Lower lobe of right lung (tissue), 2 donors: ENCODE measurements at regions not wholly inside any gene's neighbourhood (a gene's known extent, or its start where the extent isn't known, plus 50 kb on each side); places are given as distances from the start of the nearest gene placed in this dataset.
A peak's percentile ranks its signal among the peaks of the same experiment; 100 is the strongest.

ENCODE experiments used
- ATAC-seq, 2 donors: fragments of 200-7000 bp; cut with Tn5 transposase; one replicate each; pipeline ENCODE4 v1.9.1; 2020 to 2022; ENCODE audit warnings: mild to moderate bottlenecking in 2 of 2, moderate library complexity in 2 of 2
- DNase-seq: peaks from one replicate; pipeline ENCODE4 v3.0.0-alpha.2; 2020
- H3K27ac ChIP-seq: fragments of 200-600 bp; one replicate; pipeline ENCODE4 v1.8.0; 2022
- H3K27me3 ChIP-seq: fragments of 200-600 bp; one replicate; pipeline ENCODE4 v1.8.0; 2022; ENCODE audit warnings: low read depth
- H3K36me3 ChIP-seq: fragments of 200-600 bp; one replicate; pipeline ENCODE4 v1.8.0; 2022; ENCODE audit warnings: mild to moderate bottlenecking
- H3K4me1 ChIP-seq: fragments of 200-600 bp; one replicate; pipeline ENCODE4 v1.8.0; 2022
- H3K4me3 ChIP-seq: fragments of 200-600 bp; one replicate; pipeline ENCODE4 v1.8.0; 2022; ENCODE audit warnings: mild to moderate bottlenecking
- H3K9me3 ChIP-seq: fragments of 200-600 bp; one replicate; pipeline ENCODE4 v1.8.0; 2022
- intact Hi-C: fragments of 100-400 bp; cut with DNase I; formaldehyde crosslinking; loops from one replicate; pipeline ENCODE4 v1.11.0; 2022
- TF ChIP-seq, protein P1 (sequence below): fragments of 200-600 bp; IDR thresholded peaks from one replicate; pipeline ENCODE4 v1.8.0; 2022; ENCODE audit warnings: antibody characterized with exemption, mild to moderate bottlenecking
- donor health status: DM: no; HTN: yes; CAD: no; lungs with severe emphysema.

DNA sequence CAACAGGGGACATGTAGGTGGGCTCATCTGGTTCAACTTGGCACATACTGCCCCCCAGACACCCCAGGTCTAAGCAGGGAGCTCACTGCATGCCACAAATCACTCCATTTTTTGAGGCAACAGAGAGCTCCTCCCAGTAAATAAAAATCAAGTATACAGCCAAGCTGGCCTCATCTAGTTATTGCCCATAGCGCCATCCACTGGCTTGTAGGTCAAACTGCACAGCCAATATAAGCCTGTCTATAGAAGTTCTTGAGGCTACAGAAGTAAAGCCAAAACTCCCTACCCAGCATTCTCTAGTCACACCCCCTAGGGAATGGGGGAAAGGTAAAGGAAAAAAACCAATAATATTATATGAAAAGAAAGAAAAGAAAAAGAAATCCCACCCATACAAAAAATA, 453.7 kb downstream of the ZNF385D start:
- H3K27me3 ChIP-seq: no peaks in the 10 kb centered on the region
- no peak overlapping the region for H3K27ac ChIP-seq
- no peak overlapping the region for H3K4me3 ChIP-seq
- DNase-seq (no peak), ATAC-seq (no peak)
- no peaks in the 10 kb centered on the region for H3K36me3 ChIP-seq
- H3K4me1 ChIP-seq: no peaks in the 10 kb centered on the region
- intact Hi-C loops: no loop called here
- TF ChIP-seq, protein P1, sequence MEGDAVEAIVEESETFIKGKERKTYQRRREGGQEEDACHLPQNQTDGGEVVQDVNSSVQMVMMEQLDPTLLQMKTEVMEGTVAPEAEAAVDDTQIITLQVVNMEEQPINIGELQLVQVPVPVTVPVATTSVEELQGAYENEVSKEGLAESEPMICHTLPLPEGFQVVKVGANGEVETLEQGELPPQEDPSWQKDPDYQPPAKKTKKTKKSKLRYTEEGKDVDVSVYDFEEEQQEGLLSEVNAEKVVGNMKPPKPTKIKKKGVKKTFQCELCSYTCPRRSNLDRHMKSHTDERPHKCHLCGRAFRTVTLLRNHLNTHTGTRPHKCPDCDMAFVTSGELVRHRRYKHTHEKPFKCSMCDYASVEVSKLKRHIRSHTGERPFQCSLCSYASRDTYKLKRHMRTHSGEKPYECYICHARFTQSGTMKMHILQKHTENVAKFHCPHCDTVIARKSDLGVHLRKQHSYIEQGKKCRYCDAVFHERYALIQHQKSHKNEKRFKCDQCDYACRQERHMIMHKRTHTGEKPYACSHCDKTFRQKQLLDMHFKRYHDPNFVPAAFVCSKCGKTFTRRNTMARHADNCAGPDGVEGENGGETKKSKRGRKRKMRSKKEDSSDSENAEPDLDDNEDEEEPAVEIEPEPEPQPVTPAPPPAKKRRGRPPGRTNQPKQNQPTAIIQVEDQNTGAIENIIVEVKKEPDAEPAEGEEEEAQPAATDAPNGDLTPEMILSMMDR: no peak
- H3K9me3 ChIP-seq: no peaks in the 10 kb centered on the region

GRCh38 chr3:21294768-21295167, 456.2 kb downstream of the ZNF385D start:
- Histone ChIP-seq H3K4me3 (no peak overlapping the region), H3K9me3 (no peaks in the 10 kb centered on the region), H3K4me1 (no peaks in the 10 kb centered on the region), H3K36me3 (no peaks in the 10 kb centered on the region), H3K27ac (no peak overlapping the region), H3K27me3 (no peaks in the 10 kb centered on the region)
- intact Hi-C loops: no loop called here
- no peak for ATAC-seq
- no peak for DNase-seq
- TF ChIP-seq, protein P1: no peak

- no peaks in the 10 kb centered on the region for H3K36me3 ChIP-seq
- DNase-seq (no peak), ATAC-seq (no peak)
- H3K27ac ChIP-seq: no peak overlapping the region
- no peaks in the 10 kb centered on the region for H3K4me1 ChIP-seq
- no peaks in the 10 kb centered on the region for H3K9me3 ChIP-seq
- H3K27me3 ChIP-seq: no peaks in the 10 kb centered on the region
- intact Hi-C loops: no loop called here
- TF ChIP-seq, protein P1: no peak
- H3K4me3 ChIP-seq: no peak overlapping the region
Observed at GRCh38 chr3:21292971-21293370, 458.0 kb downstream of the ZNF385D start.

DNA sequence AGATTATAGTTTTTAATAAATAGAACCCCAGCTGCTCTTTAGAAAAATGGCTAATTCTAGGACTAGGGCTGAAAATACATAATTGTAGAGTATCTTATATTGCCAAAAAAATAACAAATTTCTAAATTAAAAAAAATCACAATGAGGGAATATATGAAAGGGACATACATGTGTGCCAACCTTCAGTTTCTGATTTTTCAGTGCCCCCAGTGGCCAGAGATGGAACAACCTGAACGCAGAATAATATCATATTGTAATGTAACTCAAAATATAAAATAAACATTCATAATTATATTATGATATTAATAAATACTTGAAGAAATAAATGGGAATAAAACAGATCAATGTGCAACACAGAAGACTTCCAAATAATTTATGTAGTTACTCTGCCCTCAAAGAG, 460.5 kb downstream of the ZNF385D start:
- no peaks in the 10 kb centered on the region for H3K36me3 ChIP-seq
- TF ChIP-seq, protein P1: peak; percentile 47
- no peak overlapping the region for H3K4me3 ChIP-seq
- no peaks in the 10 kb centered on the region for H3K4me1 ChIP-seq
- H3K9me3 ChIP-seq: no peaks in the 10 kb centered on the region
- intact Hi-C loops: no loop called here
- H3K27ac ChIP-seq: no peak overlapping the region
- no peak for DNase-seq
- no peaks in the 10 kb centered on the region for H3K27me3 ChIP-seq
- no peak for ATAC-seq

- intact Hi-C loops: no loop called here
- no peak overlapping the region for H3K4me3 ChIP-seq
- H3K27me3 ChIP-seq: no peaks in the 10 kb centered on the region
- peaks cover 13% of the 10 kb centered on the region for H3K4me1 ChIP-seq
- ATAC-seq: no peak
- no peaks in the 10 kb centered on the region for H3K9me3 ChIP-seq
- no peak for DNase-seq
- TF ChIP-seq, protein P1: no peak
- no peak overlapping the region for H3K27ac ChIP-seq
- no peaks in the 10 kb centered on the region for H3K36me3 ChIP-seq
Observed at GRCh38 chr3:21274079-21274571, 476.9 kb downstream of the ZNF385D start.
